ENCODE measurements at regions not wholly inside any gene's neighbourhood (a gene's known extent, or its start where the extent isn't known, plus 50 kb on each side); places are given as distances from the start of the nearest gene placed in this dataset.
"Not testable (repeated sequence)": the region's sequence is repeated elsewhere in the genome, so short reads cannot be mapped to it uniquely, and the experiment has no call there.

DNA sequence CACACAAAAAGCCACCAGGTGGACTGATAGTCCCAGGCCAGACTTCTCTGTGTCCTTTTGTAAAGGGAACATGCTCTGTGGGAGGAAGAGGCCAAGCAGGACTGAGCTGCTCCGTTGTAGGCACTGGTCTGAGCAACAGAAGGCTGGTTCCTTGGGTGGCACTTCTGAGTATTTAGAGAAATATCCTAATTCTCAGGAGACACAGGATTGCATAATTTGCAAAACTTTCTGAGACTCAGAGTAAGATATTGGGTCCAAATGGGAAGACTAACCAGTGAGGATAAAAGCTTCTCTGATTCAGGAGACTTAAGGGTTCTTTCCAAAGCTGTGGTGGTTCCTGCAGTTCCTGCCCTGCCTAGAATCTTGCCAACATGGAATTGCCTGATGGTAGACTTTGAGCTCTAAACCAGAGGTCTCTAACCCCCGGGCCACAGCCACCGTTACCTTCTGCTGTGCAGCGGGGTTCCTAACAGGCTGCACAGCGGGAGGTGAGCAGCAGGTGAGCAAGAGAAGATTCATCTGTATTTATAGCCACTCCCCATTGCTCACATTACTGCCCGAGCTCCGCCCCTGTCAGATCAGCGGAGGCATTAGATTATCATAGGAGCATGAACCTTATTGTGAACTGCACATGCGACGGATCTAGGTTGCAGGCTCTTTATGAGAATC, 107.0 kb downstream of the OLIG3 start:
- H3K36me3 ChIP-seq, result no peaks in the 10 kb centered on the region
- H3K27ac ChIP-seq, result no peak overlapping the region
- H3K9me3 ChIP-seq, result no peaks in the 10 kb centered on the region
- DNase-seq, result no peak
- H3K27me3 ChIP-seq (ENCODE audit: low read depth), result no peaks in the 10 kb centered on the region
- no peak overlapping the region for H3K4me3 ChIP-seq
- no peak for ATAC-seq
- peaks cover 11% of the 10 kb centered on the region for H3K4me1 ChIP-seq
- intact Hi-C loops (cut with DNase I), result no loop called here
- TF ChIP-seq, protein P1, sequence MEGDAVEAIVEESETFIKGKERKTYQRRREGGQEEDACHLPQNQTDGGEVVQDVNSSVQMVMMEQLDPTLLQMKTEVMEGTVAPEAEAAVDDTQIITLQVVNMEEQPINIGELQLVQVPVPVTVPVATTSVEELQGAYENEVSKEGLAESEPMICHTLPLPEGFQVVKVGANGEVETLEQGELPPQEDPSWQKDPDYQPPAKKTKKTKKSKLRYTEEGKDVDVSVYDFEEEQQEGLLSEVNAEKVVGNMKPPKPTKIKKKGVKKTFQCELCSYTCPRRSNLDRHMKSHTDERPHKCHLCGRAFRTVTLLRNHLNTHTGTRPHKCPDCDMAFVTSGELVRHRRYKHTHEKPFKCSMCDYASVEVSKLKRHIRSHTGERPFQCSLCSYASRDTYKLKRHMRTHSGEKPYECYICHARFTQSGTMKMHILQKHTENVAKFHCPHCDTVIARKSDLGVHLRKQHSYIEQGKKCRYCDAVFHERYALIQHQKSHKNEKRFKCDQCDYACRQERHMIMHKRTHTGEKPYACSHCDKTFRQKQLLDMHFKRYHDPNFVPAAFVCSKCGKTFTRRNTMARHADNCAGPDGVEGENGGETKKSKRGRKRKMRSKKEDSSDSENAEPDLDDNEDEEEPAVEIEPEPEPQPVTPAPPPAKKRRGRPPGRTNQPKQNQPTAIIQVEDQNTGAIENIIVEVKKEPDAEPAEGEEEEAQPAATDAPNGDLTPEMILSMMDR (IDR thresholded peaks at IDR 0.05), result no peak

DNA sequence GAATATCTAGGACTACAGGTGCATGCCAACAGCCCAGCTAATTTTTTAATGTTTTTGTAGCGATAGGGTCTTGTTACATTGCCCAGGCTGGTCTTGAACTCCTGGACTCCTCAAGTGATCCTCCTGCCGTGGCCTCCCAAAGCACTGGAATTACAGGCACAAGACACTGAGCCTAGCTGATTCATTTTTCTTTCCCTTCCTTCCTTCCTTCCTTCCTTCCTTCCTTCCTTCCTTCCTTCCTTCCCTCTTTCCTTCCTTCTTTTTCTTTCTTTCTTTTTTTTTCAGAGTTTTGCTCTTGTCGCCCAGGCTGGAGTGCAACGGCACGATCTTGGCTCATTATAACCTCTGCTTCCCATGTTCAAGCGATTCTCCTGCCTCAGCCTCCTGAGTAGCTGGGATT, 110.9 kb downstream of the OLIG3 start:
- H3K4me1 ChIP-seq; H3K36me3 ChIP-seq; H3K4me3 ChIP-seq; ATAC-seq; H3K9me3 ChIP-seq; H3K27ac ChIP-seq; DNase-seq; intact Hi-C loops (cut with DNase I); H3K27me3 ChIP-seq (ENCODE audit: low read depth): not testable (repeated sequence)

DNA sequence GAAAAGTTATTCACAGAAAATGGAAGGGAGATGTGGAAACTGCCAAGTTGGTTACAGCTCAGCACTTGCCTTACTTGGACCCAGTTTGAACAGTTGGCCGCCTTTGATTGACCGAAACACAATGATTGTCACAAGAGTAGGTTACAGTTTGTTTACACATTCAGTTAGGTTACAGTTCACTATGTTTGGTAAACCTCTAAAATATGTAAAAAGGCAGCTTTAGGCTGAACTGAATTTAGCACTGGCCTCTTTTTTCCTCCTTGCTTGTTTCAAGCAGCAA, 116.2 kb downstream of the OLIG3 start:
- Histone ChIP-seq H3K27ac (no peak overlapping the region), H3K4me3 (no peak overlapping the region), H3K36me3 (no peaks in the 10 kb centered on the region), H3K4me1 (no peaks in the 10 kb centered on the region), H3K9me3 (peaks cover 8% of the 10 kb centered on the region), H3K27me3 (ENCODE audit: low read depth) (no peaks in the 10 kb centered on the region)
- intact Hi-C loops (cut with DNase I), result no loop called here
- TF ChIP-seq, protein P1 (IDR thresholded peaks at IDR 0.05), result no peak
- ATAC-seq, result no peak
- DNase-seq, result no peak

DNA sequence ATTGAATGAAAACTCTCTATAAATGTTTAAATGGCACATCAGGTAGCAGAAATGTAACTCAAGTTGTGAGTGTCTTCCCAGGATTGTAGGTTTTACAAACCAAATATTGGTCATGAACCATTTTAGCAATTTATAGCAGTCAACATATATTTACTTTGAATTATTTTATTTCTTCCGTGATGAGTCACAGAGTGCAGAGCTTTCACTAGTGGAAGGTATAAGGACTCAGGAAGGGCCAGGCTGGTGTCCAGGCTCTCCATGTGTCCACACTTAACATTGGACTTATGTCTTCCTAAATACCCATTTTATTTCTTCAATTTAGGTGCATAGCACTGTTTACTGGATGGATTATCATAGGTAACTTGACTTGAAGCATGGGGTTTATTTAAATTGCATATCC, 120.9 kb downstream of the OLIG3 start:
- Histone ChIP-seq H3K4me3 (no peak overlapping the region), H3K27me3 (ENCODE audit: low read depth) (no peaks in the 10 kb centered on the region), H3K9me3 (no peaks in the 10 kb centered on the region), H3K36me3 (no peaks in the 10 kb centered on the region), H3K27ac (no peak overlapping the region), H3K4me1 (no peaks in the 10 kb centered on the region)
- intact Hi-C loops (cut with DNase I), result no loop called here
- ATAC-seq (no peak), DNase-seq (no peak)
- TF ChIP-seq, protein P1 (IDR thresholded peaks at IDR 0.05), result no peak

DNA sequence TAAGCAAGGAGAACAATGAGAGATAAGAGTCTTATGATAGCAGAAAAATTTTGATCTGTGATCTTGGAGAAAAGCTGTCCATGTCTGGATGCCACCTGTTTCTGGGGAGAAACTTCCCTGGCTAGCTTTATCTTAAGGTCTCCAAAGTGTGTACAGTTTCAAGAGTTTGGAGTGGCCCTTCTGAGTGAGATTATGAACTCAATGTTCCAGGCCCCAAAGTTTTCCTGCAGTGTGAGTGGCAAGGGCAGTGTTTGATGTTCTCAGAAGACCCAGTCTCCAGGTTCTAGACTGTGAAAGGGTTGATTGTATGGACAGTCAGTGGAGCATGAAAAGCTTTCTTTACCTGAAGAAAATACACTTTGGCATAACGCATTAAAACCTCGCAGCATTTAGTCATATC, 121.7 kb downstream of the OLIG3 start:
- DNase-seq, result no peak
- peak; percentile 59 to 80 for ATAC-seq
- intact Hi-C loops (cut with DNase I), result no loop called here

DNA sequence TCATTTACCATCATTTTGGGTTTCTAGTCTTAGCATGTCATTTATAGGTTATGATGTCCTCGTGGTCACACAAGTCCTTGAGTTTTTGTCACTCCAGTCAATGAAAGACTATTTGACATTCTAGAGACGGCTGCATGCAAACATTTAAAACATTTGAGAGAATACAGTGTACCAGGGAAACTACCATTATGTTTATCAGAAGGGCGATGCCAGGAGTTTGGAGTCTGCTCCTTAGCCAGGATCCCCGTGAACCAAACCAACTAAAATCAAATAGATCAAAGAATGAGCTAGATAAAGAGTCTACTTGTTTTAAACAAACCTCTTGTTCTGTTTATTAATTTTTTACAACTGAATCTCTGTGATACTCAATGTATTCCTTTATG, 122.6 kb downstream of the OLIG3 start:
- no peak overlapping the region for H3K4me3 ChIP-seq
- ATAC-seq (no peak), DNase-seq (no peak)
- H3K27ac ChIP-seq, result no peak overlapping the region
- intact Hi-C loops (cut with DNase I), result no loop called here
- no peaks in the 10 kb centered on the region for H3K36me3 ChIP-seq
- H3K9me3 ChIP-seq, result no peaks in the 10 kb centered on the region
- H3K4me1 ChIP-seq, result no peaks in the 10 kb centered on the region
- H3K27me3 ChIP-seq (ENCODE audit: low read depth), result no peaks in the 10 kb centered on the region
- TF ChIP-seq, protein P1 (IDR thresholded peaks at IDR 0.05), result no peak

More for the DNA sequence above, 121.7 kb downstream of the OLIG3 start:
- Histone ChIP-seq H3K9me3 (no peaks in the 10 kb centered on the region), H3K36me3 (no peaks in the 10 kb centered on the region), H3K27ac (no peak overlapping the region), H3K4me1 (no peaks in the 10 kb centered on the region), H3K4me3 (no peak overlapping the region), H3K27me3 (ENCODE audit: low read depth) (no peaks in the 10 kb centered on the region)
- TF ChIP-seq, protein P1 (IDR thresholded peaks at IDR 0.05), result no peak

All from lower lobe of right lung (tissue), 2 donors.